Endothelial cell of umbilical vein (primary cell): ENCODE measurements at regions not wholly inside any gene's neighbourhood (a gene's known extent, or its start where the extent isn't known, plus 50 kb on each side); places are given as distances from the start of the nearest gene placed in this dataset.

Experiments
- BruUV-seq: library from RNA; stranded (reverse); fragments of 400-500 nt; replicated peaks from 2 replicates; lab custom pipeline; 2021; lab: Mats Ljungman, UMichigan
- CTCF ChIA-PET: fragments of 300-600, 350-600 bp; sonication (Branson Sonifier 250); formaldehyde crosslinking; loops from one replicate; lab custom pipeline; 2021; ENCODE audit warnings: antibody characterized with exemption, inconsistent platforms; lab: Charles Lee
- POLR2A ChIA-PET: fragments of 300-600, 350-600 bp; sonication (Branson Sonifier 250); formaldehyde crosslinking; loops from one replicate; lab custom pipeline; 2021; ENCODE audit warnings: antibody characterized with exemption, inconsistent platforms; lab: Charles Lee
- DNase-seq: peaks from one replicate; pipeline ENCODE4 v3.0.0-alpha.2; 2011; ENCODE audit warnings: low read depth, low spot score
- FAIRE-seq: peaks from 2 replicates; lab custom pipeline; 2011; peaks lifted over from hg19 to GRCh38; lab: Jason Lieb, UNC
- H2AFZ ChIP-seq: 2 replicates; pipeline ENCODE4 v1.6.0; 2012; ENCODE audit warnings: low read depth, low read length, control low read depth, inconsistent platforms
- H3K27ac ChIP-seq: 2 replicates; pipeline ENCODE4 v1.5.1; 2011; ENCODE audit warnings: low read depth, mild to moderate bottlenecking, control low read depth, low read length, moderate library complexity; ENCODE audit not compliant: insufficient read depth
- H3K27me3 ChIP-seq, 2 experiments: 2 replicates each; pipeline versions ENCODE4 v1.6.0 to v1.6.1; 2011; ENCODE audit warnings: low read length in 2 of 2, mixed read lengths in 1 of 2; ENCODE audit not compliant: control insufficient read depth in 2 of 2, insufficient read depth in 2 of 2
- H3K36me3 ChIP-seq, 2 experiments: 2 replicates in 1 of 2; 3 replicates in 1 of 2; pipeline ENCODE4 v1.5.1; 2011; ENCODE audit warnings: low read length in 2 of 2, mild to moderate bottlenecking in 1 of 2, moderate library complexity in 1 of 2; ENCODE audit not compliant: control insufficient read depth in 2 of 2, insufficient read depth in 2 of 2; ENCODE audit errors: extremely low read depth in 1 of 2
- H3K4me1 ChIP-seq: 3 replicates; pipeline ENCODE4 v1.5.1; 2011; ENCODE audit warnings: mild to moderate bottlenecking, low read length; ENCODE audit not compliant: control insufficient read depth, insufficient read depth; ENCODE audit errors: extremely low read depth
- H3K4me2 ChIP-seq: 2 replicates; pipeline ENCODE4 v1.6.1; 2011; ENCODE audit warnings: low read length, control low read depth, mixed read lengths; ENCODE audit not compliant: insufficient read depth
- H3K4me3 ChIP-seq, 3 experiments: fragments of 200-600 bp in 1 of 3; sonication (generic), shearing (Covaris generic) in 1 of 3; replicated peaks in 1 of 3; 2 replicates each; pipeline ENCODE4 v1.5.1; 2011 to 2016; ENCODE audit warnings: control low read depth in 3 of 3, low read length in 3 of 3, mild to moderate bottlenecking in 2 of 3, inconsistent platforms in 1 of 3, low read depth in 1 of 3, moderate library complexity in 1 of 3; ENCODE audit not compliant: insufficient read depth in 1 of 3
- H3K79me2 ChIP-seq: 2 replicates; pipeline ENCODE4 v1.6.0; 2012; ENCODE audit warnings: low read length, inconsistent platforms; ENCODE audit not compliant: control insufficient read depth, insufficient read depth
- H3K9ac ChIP-seq: replicated peaks from 2 replicates; pipeline ENCODE3; 2011; ENCODE audit warnings: low read length, control low read depth; ENCODE audit not compliant: insufficient read depth; ENCODE audit errors: extremely low read depth
- H3K9me1 ChIP-seq: replicated peaks from 3 replicates; pipeline ENCODE4 v1.6.0; 2011; ENCODE audit warnings: mild to moderate bottlenecking, low read length; ENCODE audit not compliant: control insufficient read depth, insufficient read depth; ENCODE audit errors: extremely low read depth
- H3K9me3 ChIP-seq: replicated peaks from 2 replicates; pipeline ENCODE4 v1.5.1; 2012; ENCODE audit warnings: low read length, inconsistent platforms; ENCODE audit not compliant: control insufficient read depth, insufficient read depth
- H4K20me1 ChIP-seq: replicated peaks from 2 replicates; pipeline ENCODE3; 2011; ENCODE audit warnings: mild to moderate bottlenecking, low read length; ENCODE audit not compliant: control insufficient read depth, insufficient read depth; ENCODE audit errors: extremely low read depth
- EZH2 ChIP-seq: IDR thresholded peaks from 2 replicates; pipeline ENCODE4 v1.6.1; 2012; ENCODE audit warnings: borderline replicate concordance, low read depth, mild to moderate bottlenecking, moderate library complexity, low read length, inconsistent platforms; ENCODE audit not compliant: severe bottlenecking
- FOS ChIP-seq: IDR thresholded peaks from 2 replicates; pipeline ENCODE4 v1.6.1; 2011; ENCODE audit warnings: mild to moderate bottlenecking, low read length, moderate library complexity, borderline replicate concordance; ENCODE audit not compliant: insufficient read depth
- GATA2 ChIP-seq: IDR thresholded peaks from 2 replicates; pipeline ENCODE4 v1.7.0; 2011; ENCODE audit warnings: low read depth, mild to moderate bottlenecking, moderate library complexity, mixed read lengths, low read length; ENCODE audit not compliant: insufficient read length, insufficient read depth
- JUN ChIP-seq: IDR thresholded peaks from 2 replicates; pipeline ENCODE4 v1.6.1; 2011; ENCODE audit warnings: borderline replicate concordance, low read depth; ENCODE audit not compliant: insufficient read length, insufficient read depth
- MYC ChIP-seq: IDR thresholded peaks from one replicate; pipeline ENCODE4 v1.6.1; 2011; ENCODE audit warnings: mild to moderate bottlenecking, low read depth, low read length
- POLR2A ChIP-seq: IDR thresholded peaks from 2 replicates; pipeline ENCODE4 v1.6.1; 2012; ENCODE audit warnings: low read depth, mild to moderate bottlenecking, control low read depth, low read length
- POLR2AphosphoS5 ChIP-seq: IDR thresholded peaks from 2 replicates; pipeline ENCODE4 v1.6.1; 2012; ENCODE audit warnings: low read depth, mild to moderate bottlenecking, control low read depth, low read length, moderate library complexity; ENCODE audit not compliant: insufficient read depth
- dilution Hi-C: fragments of 300-500 bp; cut with MboI; formaldehyde crosslinking; loops from one replicate; pipeline ENCODE4 v1.15.0; 2019; ENCODE audit warnings: low sequenced_read_pairs; ENCODE audit not compliant: extremely low pct_ligation_motif_present
- intact Hi-C: fragments of 100-400 bp; cut with micrococcal nuclease; formaldehyde crosslinking; loops from one replicate; pipeline ENCODE4 v1.10.0; 2022
- TF ChIP-seq, protein P1 (sequence below): IDR thresholded peaks from 2 replicates; pipeline ENCODE4 v1.6.1; 2011; ENCODE audit not compliant: insufficient read depth, insufficient read length
- TF ChIP-seq, protein P2 (sequence below), 2 donors: IDR thresholded peaks; 1 replicate in 1 of 2; 2 replicates in 1 of 2; pipeline ENCODE4 v1.5.1; 2011; ENCODE audit warnings: low read length in 2 of 2, mild to moderate bottlenecking in 2 of 2, moderate library complexity in 2 of 2, control low read depth in 1 of 2, inconsistent platforms in 1 of 2, low read depth in 1 of 2; ENCODE audit not compliant: insufficient read depth in 1 of 2; ENCODE audit errors: extremely low read depth in 1 of 2

DNA sequence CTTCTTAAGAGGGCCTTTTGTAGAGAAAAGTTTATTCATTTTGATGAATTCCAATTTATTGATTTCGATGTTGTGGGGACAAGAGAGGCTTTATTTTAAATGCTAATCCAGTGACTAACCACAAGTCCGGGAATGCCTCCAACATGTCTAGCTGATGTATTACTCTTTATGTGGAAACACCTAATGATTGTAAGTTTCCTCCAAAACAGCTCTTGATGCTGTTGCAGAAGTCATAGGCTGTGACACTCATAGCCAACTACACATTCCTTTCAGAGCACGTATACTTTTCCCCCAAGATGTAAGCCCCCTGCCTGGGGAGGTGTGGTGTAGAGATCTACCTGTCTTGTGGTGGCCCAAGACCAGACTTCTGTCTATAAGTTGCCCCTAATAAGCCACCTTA lies 61.3 kb upstream of the RNF24 start:
- Histone ChIP-seq H4K20me1 (no peaks in the 10 kb centered on the region), H3K4me1 (peaks cover 6% of the 10 kb centered on the region), H3K4me3 (no peak overlapping the region), H3K4me2 (no peak overlapping the region), H3K9me3 (no peaks in the 10 kb centered on the region), H3K9ac (no peak overlapping the region), H3K27me3 (no peaks in the 10 kb centered on the region), H3K27ac (no peak overlapping the region), H3K9me1 (no peaks in the 10 kb centered on the region), H3K79me2 (no peaks in the 10 kb centered on the region), H3K36me3 (no peaks in the 10 kb centered on the region), H2AFZ (no peak overlapping the region)
- ChIA-PET CTCF (interaction anchor here (0.6 to 1.9 kb wide), 5 partner anchors 9 to 104 kb away, joined by 3 to 19 read pairs (median 3); no protein-coding TSS in a partner anchor), POLR2A (no interaction called here)
- FAIRE-seq (peak; percentile 85), DNase-seq (peak; percentile 85)
- intact Hi-C loops (no loop called here), dilution Hi-C loops (no loop called here)
- TF ChIP-seq POLR2AphosphoS5 (no peak), JUN (no peak), GATA2 (no peak), POLR2A (no peak), MYC (no peak), FOS (peak; percentile 12), EZH2 (no peak)
- TF ChIP-seq, protein P1, sequence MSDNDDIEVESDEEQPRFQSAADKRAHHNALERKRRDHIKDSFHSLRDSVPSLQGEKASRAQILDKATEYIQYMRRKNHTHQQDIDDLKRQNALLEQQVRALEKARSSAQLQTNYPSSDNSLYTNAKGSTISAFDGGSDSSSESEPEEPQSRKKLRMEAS = no peak
- TF ChIP-seq, protein P2, sequence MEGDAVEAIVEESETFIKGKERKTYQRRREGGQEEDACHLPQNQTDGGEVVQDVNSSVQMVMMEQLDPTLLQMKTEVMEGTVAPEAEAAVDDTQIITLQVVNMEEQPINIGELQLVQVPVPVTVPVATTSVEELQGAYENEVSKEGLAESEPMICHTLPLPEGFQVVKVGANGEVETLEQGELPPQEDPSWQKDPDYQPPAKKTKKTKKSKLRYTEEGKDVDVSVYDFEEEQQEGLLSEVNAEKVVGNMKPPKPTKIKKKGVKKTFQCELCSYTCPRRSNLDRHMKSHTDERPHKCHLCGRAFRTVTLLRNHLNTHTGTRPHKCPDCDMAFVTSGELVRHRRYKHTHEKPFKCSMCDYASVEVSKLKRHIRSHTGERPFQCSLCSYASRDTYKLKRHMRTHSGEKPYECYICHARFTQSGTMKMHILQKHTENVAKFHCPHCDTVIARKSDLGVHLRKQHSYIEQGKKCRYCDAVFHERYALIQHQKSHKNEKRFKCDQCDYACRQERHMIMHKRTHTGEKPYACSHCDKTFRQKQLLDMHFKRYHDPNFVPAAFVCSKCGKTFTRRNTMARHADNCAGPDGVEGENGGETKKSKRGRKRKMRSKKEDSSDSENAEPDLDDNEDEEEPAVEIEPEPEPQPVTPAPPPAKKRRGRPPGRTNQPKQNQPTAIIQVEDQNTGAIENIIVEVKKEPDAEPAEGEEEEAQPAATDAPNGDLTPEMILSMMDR (IDR thresholded peaks at IDR 0.05; ENCODE audit: extremely low read depth in 1 of 2, insufficient read depth in 1 of 2, low read depth in 1 of 2, low read length in 2 of 2) = no peak
- BruUV-seq = no TSS peak
